HG03066 (cell line): ENCODE measurements at regions not wholly inside any gene's neighbourhood (a gene's known extent, or its start where the extent isn't known, plus 50 kb on each side); places are given as distances from the start of the nearest gene placed in this dataset.

ENCODE experiments used
- ATAC-seq: cut with Tn5 transposase; IDR thresholded peaks from one replicate; pipeline ENCODE4 v1.9.1; 2021; ENCODE audit warnings: low read depth; ENCODE audit not compliant: unreplicated experiment

DNA sequence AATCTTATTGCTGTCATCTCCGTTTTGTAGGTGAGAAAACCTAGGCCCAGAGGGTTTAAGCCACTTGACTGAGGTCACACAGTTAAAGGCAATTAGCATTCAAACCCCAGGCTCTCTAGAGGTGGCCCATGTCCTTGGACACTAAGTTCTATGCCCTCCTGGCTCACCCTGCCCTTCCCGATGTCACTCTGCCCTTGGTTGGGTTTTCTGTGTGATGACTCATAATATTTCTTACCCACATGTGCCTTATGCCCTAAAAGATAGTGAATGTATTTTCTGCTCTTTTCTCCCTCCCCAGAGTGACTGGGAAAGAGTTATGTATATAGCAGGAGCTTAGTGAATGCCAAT lies 174.5 kb upstream of the PITX1 start:
- ATAC-seq: no peak

DNA sequence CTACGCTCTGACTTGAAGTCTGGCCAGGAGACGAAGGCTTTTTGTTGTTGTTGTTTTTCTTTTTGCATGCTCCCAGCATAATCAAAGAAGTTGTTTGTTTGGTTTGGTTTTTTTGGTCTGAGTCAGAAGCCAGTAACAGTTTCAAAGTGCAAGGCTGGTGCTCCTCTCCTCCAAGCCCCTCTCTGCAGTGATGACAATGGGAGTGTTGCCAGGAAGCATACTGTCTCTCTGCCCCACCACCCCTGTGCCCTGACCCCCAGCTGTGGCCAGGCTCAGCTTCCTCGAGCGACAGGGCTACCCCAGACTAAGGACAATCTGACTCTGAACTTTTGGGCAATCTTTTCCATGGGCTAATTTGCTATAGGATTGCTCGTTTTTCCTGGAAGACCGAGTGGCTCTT lies 173.8 kb upstream of the PITX1 start:
- no peak for ATAC-seq

DNA sequence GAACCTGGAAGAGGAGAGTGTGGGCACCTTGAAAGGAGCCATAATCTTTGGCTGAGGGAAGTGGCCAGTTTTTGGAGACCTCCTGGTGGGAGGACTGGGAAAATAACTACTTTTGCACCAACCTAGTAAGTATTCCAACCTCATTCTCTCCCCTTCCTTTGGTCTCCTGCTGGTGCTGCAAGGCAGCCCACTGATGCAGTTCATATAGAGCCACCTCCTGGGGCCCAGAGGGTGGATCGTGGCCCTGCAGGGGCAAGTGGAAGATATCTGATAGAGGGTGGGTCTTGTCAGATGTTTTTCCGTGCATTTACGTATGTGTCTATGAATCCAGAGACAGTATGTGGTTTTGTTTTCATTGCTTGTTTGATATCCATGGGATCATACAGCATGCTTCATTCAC lies 172.8 kb upstream of the PITX1 start:
- ATAC-seq: no peak

DNA sequence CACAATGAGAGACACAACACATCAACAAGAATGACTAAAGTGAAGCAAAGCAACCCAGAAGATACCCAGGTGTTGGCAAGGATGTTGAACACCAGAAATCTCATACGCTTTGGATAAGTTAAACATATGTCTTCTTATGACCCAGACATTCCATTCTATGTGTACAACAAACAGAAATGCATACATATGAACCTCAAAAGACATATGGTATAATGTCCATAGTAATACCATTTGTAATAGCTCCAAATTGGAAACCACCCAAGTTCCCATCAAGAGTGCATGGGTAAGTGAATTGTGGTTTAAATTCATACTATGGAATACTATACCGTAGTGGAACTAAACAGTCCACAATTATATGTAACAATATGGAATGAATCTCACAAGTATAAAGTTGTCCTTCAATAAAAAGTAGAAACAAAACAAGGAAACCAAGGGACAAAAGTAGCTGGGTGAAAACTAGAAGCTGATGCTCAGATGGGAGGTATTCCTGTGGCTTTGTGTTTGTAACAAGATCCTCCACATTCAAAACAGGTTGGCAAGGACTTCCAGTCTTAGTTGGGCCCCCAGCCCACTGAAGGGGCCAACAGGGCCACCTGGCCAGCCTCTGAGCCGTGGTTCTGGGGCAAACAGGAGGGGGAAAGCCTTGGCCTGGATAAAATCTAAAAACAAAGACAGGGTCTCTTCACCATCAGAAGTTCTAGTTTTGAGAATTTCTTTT lies 171.8 kb upstream of the PITX1 start:
- no peak for ATAC-seq

- no peak for ATAC-seq
These were observed 170.1 kb upstream of the PITX1 start for GRCh38 chr5:135204151-135204600.

DNA sequence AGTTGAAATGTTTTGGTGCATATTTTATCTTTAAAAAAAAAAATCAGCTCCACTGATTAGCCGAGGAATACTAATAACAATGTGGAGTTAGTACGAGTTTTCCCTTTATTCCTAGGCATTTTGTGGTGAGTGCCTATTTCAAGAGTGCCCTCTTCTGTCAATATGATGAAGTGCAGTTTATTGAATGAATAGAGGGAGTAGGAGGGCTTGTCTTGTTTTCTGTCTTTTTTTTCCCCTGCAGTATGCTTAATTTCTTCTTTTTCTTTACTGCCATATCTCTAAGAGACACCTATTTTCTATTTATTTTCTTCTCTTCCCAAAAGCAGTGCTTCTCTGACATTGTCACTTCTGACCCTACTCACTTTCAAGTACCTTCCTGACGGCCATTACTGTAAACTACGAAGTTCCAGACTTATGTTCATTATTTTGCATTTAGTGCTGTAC lies 169.6 kb upstream of the PITX1 start:
- ATAC-seq: no peak

- ATAC-seq: no peak
These were observed 169.0 kb upstream of the PITX1 start for GRCh38 chr5:135203019-135203418.

DNA sequence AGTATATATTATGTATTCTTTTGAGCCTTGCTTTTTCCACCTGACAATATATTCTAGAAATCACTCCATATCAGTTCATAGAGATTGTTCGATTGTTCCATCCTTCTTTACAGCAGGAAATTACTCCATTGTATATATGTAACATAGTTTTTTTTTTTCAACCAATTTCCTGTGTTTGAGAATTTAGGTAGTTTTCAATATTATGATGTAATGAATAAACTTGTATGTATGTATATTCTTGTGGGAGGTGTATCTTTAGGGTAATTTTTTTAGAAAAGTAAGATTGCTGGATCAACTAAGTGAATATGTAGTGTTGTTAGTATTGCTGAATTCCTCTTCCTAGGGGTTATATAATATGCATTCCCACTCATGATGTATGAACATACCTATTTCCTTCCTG lies 165.9 kb upstream of the PITX1 start:
- ATAC-seq: no peak

GRCh38 chr5:135196483-135196882 lies 162.5 kb upstream of the PITX1 start:
- ATAC-seq: no peak

DNA sequence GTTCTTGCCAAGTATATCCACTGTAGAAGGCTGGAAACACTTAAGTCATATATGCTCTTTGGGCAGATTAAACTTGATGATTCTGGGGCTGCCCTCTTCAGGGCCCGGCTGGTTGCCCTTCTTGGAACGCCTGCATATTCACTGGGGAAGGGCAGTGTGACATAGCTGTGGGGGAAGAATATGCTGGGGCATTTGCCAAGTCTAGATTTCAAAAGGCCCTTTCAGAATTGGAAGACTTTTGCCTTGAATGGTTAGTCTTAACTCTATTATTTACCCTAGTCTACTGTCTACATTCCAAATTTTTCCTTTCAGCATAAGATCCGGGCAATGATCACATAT lies 161.2 kb upstream of the PITX1 start:
- no peak for ATAC-seq

DNA sequence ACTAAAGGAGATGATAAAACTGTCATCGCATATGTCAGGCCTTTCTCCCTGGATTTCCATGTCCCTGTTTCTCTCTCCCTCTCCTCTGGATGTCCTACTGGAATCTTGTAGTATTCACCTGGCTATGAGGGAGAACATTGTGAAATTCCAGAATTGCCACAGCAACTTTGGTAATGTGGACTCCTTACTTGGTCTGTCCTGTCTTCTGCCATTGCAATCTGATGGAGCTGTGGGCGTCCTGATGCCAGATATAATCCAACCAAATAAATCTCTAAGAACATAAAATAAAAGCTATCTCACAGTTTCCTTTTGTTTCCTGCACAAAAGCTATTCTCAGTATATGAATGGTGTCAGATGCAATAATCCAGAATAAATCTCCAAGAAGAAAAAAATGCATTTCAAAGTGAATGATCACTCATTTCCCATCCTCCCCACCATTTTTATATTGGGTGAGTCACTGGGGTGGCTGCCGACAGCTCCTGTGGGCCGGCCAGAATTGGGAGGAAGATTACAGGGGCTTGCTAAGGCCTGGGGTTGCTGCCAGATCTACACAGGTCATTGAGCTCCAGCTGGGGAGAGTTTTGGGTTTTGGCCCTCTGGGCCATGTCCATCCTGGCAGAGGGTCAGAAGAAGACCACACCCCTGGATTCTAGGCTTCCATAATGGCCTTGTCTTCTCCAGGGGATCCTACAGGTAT lies 160.7 kb upstream of the PITX1 start:
- no peak for ATAC-seq

GRCh38 chr5:135194126-135194488 lies 160.1 kb upstream of the PITX1 start:
- no peak for ATAC-seq

- no peak for ATAC-seq
These were observed 159.4 kb upstream of the PITX1 start for GRCh38 chr5:135193213-135194125.

- no peak for ATAC-seq
These were observed 158.3 kb upstream of the PITX1 start for GRCh38 chr5:135192351-135192750.

GRCh38 chr5:135191084-135191826 lies 157.2 kb upstream of the PITX1 start:
- ATAC-seq: peak; percentile 77

GRCh38 chr5:135190416-135191083 lies 156.5 kb upstream of the PITX1 start:
- no peak for ATAC-seq

DNA sequence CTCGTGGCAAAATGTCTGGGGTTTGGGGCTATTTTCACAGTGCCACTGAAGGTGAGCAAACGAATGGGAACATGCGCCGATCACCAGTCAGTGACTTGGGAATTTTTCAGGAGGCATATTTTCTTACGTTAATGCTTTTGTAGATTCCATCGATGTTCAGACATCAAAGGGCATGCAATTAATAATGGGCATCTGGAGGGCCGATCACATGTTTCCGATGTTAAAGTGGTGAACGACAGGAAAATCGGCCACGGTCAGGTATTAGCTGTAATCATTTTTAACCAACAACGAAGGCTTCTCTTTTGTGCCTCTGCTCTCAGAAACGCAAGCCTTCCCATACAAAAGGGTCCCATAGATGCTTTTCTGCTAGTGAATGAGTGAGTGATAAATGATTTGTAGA lies 155.0 kb upstream of the PITX1 start:
- ATAC-seq: no peak

- ATAC-seq: no peak
These were observed 154.3 kb upstream of the PITX1 start for GRCh38 chr5:135188233-135188914.

DNA sequence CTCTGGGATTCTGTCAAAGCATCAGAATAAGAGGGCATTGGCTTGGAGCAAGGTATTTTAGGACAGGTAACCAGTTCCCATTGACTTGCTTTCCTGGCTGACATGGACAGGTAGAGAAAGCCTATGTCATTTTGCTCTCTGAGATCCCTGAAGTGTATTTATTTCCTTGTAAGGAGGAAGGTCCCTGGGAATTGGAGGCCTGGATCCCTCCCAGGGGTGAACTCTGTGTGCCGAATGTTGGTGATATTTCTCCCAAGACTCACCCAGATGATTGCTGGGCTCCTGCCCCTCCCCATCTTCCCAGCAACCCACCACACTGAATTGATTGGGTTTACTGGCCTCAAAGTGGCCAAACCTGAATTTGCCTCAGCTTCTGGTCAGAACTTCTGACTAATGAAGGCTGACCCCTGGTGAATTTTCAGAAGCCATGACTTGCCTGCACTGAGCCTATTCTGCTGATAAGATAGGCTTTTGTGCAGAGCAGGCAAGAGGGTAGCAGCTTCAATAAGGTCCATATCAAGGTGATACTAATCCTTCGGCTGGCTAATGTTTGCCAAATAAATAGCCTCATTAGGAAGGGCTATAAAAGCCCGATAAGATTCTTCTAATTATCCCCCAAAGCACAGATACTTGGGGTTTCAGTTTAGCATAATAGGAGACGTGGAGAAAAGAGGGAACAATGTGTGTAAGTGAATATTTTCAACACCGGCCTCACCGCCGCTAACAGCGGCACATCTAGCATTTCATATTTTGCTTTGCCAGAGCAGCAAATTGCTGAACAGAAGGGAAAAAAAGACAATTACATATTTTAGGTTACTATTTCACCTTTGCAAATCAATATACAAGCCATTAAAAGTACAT lies 152.9 kb upstream of the PITX1 start:
- ATAC-seq: no peak
